HG02642 (cell line): ENCODE measurements at regions not wholly inside any gene's neighbourhood (a gene's known extent, or its start where the extent isn't known, plus 50 kb on each side); places are given as distances from the start of the nearest gene placed in this dataset.
"Not testable (repeated sequence)": the region's sequence is repeated elsewhere in the genome, so short reads cannot be mapped to it uniquely, and the experiment has no call there.

Experiments used
- ATAC-seq: cut with Tn5 transposase; IDR thresholded peaks from one replicate; pipeline ENCODE4 v1.9.1; 2021; ENCODE audit warnings: mild to moderate bottlenecking; ENCODE audit not compliant: unreplicated experiment, poor library complexity

- not testable (repeated sequence) for ATAC-seq
Measured at GRCh38 chr7:106713452-106713851, 52.5 kb upstream of the CCDC71L start.

GRCh38 chr7:106714590-106715442, 53.9 kb upstream of the CCDC71L start:
- ATAC-seq = not testable (repeated sequence)

- ATAC-seq = no peak
Measured at GRCh38 chr7:106715730-106716129, 54.8 kb upstream of the CCDC71L start.

DNA sequence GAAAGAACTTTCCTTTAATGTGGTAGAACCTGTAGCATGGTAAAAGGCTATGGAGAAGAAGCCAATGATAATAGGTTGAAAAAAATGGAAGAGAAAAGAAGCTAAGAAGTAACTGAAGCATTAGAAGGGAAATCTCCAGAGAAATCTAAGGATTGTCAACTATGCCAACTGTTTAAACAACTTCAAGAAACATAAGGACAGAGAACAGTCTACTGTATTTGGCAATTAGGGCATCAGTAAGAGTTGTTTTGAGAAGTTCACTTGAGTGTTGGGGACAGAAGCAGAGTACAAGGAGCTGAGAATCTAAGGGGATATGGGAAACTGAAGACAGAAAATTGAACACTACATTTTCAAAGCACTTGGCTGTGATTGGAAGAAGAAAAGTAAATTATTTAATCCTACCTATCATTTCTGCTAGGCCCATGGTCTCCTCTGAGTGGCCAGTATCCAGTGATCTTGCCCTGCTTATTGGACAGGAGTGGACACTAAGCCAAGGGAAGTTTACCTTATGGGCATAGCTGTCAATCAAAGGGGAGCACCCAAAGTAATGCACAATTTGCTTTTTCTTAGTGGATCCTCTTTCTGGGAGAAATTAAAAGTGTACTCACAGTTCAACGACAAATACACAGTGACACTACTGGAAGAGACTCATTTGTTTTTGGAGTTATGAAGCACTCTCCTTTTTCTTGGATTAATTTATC, 56.4 kb upstream of the CCDC71L start:
- ATAC-seq = no peak

DNA sequence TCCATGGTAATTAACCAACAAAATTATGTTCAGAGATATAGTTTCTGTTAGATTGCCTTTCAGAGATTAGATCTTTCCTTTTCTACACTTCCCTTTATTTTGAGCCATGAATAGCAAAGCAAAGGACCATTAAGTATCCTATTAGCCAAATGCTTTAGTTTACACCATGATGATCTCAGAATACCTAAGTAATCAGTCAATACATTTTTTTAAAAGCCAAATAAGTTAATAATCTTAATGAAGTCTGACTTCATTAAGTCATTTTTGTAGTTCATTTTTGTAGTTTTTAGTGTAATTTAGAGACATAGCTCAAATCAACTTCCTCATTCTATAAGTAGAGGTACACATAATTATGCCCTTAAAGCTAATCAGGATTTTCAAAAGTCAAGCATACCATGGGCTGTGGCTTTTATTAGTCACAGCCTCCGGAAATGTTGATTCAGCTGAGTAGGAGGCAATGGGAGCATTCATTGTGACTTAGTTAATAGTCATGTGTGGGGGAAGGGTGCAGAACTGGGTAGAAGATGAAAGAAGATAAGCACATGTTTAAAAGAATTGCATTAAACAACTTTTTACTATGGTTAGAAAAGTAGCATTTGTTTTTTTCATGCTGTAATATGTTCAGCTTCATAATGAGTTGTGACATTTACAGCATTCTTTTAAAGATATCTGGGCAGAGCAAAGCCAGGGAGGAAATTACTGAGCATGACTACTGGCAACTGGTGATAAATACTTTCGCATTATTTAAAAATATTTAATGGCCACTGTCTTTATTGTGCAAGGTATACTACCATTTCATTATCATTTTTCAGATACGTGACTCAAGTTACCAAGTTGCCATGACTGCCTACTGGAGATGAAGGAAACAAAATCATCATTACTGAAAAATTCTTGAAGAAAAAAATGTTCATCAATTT, 57.3 kb upstream of the CCDC71L start:
- ATAC-seq = peak; percentile 75

GRCh38 chr7:106720641-106721040, 59.7 kb upstream of the CCDC71L start:
- ATAC-seq = no peak

- ATAC-seq = no peak
Measured at GRCh38 chr7:106721816-106722785, 61.1 kb upstream of the CCDC71L start.

DNA sequence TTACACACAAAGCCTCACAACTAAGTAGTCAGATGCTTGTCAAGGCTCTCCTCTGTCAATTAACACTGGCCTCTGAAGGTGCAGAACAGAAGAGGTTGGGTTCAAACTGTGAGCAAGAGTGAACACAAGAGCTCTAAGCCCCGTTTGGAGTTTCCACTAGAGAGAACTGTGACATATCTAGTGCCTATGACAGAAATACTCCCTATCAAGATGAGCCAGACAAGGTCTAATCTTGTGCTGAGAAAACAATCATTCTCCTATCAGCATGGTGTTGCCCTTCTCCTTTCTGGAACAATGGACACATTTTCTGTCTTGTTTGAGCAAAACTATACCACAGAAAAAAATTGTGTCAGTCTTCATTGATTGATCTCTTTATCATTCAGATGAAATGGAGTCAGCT, 62.4 kb upstream of the CCDC71L start:
- ATAC-seq = no peak

- ATAC-seq = no peak
Measured at GRCh38 chr7:106729720-106730385, 68.9 kb upstream of the CCDC71L start.

DNA sequence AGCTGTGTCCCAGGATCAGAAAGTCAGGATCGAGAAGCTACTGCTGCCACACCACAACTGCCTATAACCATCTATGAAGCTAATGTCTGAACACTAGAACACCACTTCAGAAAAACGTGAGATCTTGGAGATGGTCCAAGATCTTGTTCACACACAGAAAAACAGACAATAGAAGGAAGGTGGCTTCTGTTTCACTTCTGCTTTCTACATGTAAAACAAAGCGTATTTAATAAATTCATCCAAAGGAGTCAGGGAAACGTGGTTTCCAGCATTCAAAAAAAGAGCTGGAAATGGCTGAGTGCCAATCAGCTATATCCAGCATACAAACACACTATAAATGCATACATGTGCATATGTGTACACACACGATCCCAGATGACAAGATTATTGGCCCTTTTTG, 70.2 kb upstream of the CCDC71L start:
- peak; percentile 87 for ATAC-seq

DNA sequence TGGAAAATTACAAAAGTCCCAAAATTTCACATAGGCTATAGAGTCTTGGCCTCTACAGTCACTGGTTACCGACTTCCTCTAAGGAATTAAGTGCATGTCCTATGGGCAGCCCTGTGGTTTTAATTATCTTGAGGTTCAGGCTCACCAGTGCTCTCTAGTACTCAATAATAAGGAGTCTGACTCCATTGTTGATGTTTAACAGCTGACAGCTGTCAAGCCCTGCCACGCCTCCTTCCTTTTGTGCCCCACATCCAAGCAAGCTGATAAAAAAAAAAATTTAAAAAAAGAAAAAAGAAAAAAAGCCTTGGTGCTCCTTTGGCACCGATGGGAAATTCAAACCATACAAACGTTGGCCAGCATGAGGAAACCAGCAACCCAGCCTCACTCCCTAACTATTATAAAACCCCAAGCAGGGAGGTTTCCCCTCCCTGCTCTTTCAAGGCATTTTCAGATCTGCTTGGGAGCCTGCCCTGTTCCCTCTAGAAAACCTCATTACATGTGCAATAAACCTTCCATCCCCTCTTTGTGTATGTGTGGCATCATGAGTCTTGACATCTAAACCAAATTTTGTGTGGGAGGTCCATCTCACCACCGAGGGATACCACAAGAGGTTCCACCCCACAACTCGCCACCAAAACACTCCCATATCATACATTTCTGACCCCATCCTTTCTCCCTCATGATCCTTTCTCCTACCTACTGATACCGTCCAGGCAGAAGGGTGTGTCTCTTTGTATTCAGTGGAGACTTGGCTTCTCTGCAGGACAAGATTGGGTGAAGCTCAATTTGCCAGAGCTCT, 70.9 kb upstream of the CCDC71L start:
- ATAC-seq = no peak

DNA sequence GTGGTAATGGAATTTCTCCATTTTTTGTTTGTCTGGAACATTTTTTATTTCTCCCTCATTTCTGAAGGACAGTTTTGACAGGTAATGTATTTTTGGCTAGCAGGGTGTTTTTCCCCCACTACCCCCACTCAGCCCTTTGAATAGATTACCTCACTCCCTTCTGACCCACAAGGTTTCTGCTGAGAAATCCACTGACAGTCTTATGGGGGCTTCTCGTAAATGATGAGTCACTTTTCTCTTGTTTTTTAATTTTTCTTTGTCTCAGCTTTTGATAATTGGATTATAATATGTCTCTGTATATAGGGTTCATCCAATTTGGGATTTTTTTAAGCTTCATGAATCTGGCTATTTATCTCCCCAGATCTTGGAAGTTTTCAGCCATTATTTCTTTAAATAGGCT, 74.7 kb upstream of the CCDC71L start:
- no peak for ATAC-seq

DNA sequence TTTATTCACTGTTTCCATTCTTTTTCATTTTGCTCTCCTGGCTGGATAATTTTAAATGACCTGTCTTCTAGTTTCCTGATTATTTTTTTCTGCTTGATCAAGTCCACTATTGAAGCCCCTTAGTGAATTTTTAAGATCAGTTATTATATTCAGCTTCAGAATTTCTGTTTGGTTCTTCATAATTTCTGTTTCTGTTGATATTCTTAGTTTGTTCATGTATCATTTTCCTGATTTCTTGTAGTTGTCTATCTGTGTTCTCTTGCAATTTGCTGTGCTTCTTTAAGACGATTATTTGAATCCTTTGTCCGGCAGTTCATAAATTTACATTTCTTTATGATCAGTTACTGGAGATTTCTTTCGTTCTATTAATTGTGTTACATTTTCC, 75.2 kb upstream of the CCDC71L start:
- no peak for ATAC-seq

DNA sequence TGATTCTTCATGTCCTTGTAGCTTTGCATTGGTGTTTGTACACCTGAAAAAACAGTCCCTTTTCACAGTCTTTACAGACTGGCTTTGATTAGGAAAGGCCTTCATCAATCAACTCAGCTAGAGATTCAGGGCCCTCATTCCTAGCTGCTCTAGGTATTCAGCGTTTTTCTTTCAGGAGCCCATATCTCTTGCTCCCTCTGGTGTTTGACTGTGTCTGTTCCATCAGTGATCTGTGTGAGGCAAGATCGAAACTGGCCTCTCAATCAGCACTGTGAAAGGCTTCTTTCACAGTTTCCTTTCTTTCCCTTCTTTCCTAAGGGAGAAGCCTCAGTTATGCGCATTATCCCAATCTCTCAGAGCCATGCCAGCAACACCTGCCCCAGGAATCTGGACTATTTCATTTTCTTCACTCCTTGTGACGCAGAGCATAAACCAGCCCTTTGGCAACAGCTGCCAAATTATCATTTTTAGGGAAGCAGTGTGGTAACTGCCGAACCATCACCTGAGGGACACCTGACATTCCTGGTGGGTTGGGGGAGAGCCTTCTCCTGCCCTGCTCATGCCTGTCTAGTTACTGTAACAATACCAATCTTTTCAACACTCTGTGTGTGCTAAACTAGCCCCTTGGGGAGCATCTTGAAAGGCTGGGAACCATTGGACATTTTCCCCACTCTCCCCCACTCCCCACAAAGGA, 75.7 kb upstream of the CCDC71L start:
- ATAC-seq = peak; percentile 92

DNA sequence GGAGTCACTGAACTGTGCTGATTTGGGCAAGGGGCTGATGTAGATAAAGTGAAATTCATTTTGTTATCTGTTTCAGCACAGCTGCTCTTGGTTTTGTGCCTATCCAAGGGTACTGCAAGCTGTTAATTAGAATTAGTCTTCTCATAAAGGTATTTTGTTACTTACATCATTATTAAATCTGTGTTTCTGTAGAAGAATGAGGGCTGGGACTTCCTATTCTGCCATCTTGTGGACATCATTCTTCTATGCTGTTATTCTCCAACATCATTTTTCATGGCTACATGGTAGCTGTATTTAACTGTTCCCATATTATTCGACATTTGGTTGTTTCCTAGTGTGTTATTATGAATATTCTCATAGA, 76.2 kb upstream of the CCDC71L start:
- no peak for ATAC-seq

GRCh38 chr7:106740806-106741205, 79.8 kb upstream of the CCDC71L start:
- no peak for ATAC-seq

- no peak for ATAC-seq
Measured at GRCh38 chr7:106744563-106745091, 83.7 kb upstream of the CCDC71L start.
